HepG2 (cell line): ENCODE measurements at regions not wholly inside any gene's neighbourhood (a gene's known extent, or its start where the extent isn't known, plus 50 kb on each side); places are given as distances from the start of the nearest gene placed in this dataset.

Source experiments
- BCL3 ChIP-seq: sonication (generic); formaldehyde crosslinking; IDR thresholded peaks from 2 replicates; pipeline ENCODE4 v1.5.1; 2020; ENCODE audit warnings: mild to moderate bottlenecking, missing genetic modification reagents, moderate library complexity
- CTCF ChIP-seq: sonication (generic); formaldehyde crosslinking; IDR thresholded peaks from 2 replicates; pipeline ENCODE4 v1.5.0; 2020; ENCODE audit warnings: mild to moderate bottlenecking, missing genetic modification reagents, moderate library complexity
- ELK4 ChIP-seq: sonication (generic); formaldehyde crosslinking; IDR thresholded peaks from 2 replicates; pipeline ENCODE4 v1.9.0; 2021; ENCODE audit warnings: missing genetic modification reagents, borderline replicate concordance
- HBP1 ChIP-seq: IDR thresholded peaks from 2 replicates; pipeline ENCODE4 v1.6.1; 2016; ENCODE audit warnings: low read depth, control low read depth
- KIAA2018 ChIP-seq: sonication (generic); formaldehyde crosslinking; IDR thresholded peaks from 2 replicates; pipeline ENCODE4 v1.5.0; 2020; ENCODE audit warnings: mild to moderate bottlenecking, missing genetic modification reagents, borderline replicate concordance
- PITX1 ChIP-seq: sonication (generic); formaldehyde crosslinking; IDR thresholded peaks from 2 replicates; pipeline ENCODE4 v1.5.1; 2020; ENCODE audit warnings: mild to moderate bottlenecking, missing genetic modification reagents
- POLR2A ChIP-seq, 2 experiments: IDR thresholded peaks; 2 replicates each; pipeline ENCODE4 v1.6.1; 2011; ENCODE audit warnings: low read depth in 2 of 2, low read length in 2 of 2, mild to moderate bottlenecking in 1 of 2, moderate library complexity in 1 of 2; ENCODE audit not compliant: insufficient read depth in 1 of 2
- TAF15 ChIP-seq: fragments of 200-400 bp; formaldehyde crosslinking; IDR thresholded peaks from one replicate; pipeline ENCODE4 v1.6.1; 2018; ENCODE audit warnings: mild to moderate bottlenecking, low read depth, low read length; ENCODE audit not compliant: poor library complexity, severe bottlenecking
- TCF7L2 ChIP-seq: IDR thresholded peaks from 2 replicates; pipeline ENCODE4 v1.6.1; 2011; ENCODE audit warnings: mild to moderate bottlenecking, low read depth, low read length, moderate library complexity
- THAP7 ChIP-seq: sonication (generic); formaldehyde crosslinking; IDR thresholded peaks from 2 replicates; pipeline ENCODE4 v1.8.1; 2023; ENCODE audit warnings: mild to moderate bottlenecking, missing genetic modification reagents
- ZBTB43 ChIP-seq: sonication (generic); formaldehyde crosslinking; conservative IDR thresholded peaks from 2 replicates; pipeline ENCODE4 v1.4.0; 2020; ENCODE audit warnings: missing genetic modification reagents

GRCh38 chr7:115191526-115191925 is 269.6 kb downstream of the MDFIC start:
- TF ChIP-seq PITX1 (no peak), ELK4 (CRISPR knock-in tag) (no peak), POLR2A (IDR thresholded peaks at IDR 0.05; ENCODE audit: insufficient read depth in 1 of 2, low read depth in 2 of 2, low read length in 2 of 2) (no peak), BCL3 (CRISPR knock-in tag) (no peak), CTCF (CRISPR knock-in tag) (no peak), ZBTB43 (CRISPR knock-in tag) (no peak), TCF7L2 (no peak), KIAA2018 (CRISPR knock-in tag) (no peak), TAF15 (no peak), THAP7 (CRISPR knock-in tag) (no peak), HBP1 (CRISPR knock-in tag) (no peak)
